H1 (cell line): ENCODE measurements at regions not wholly inside any gene's neighbourhood (a gene's known extent, or its start where the extent isn't known, plus 50 kb on each side); places are given as distances from the start of the nearest gene placed in this dataset.

ENCODE experiments used
- BRCA1 ChIP-seq: IDR thresholded peaks from 2 replicates; pipeline ENCODE4 v1.6.1; 2012; ENCODE audit warnings: low read depth, low read length, improper control_type of control experiment
- CBX5 ChIP-seq: fragments of 300-800, 300-1000 bp; sonication (generic); IDR thresholded peaks from 2 replicates; pipeline ENCODE4 v1.7.1; 2016; ENCODE audit warnings: antibody characterized with exemption, low read length, low read depth
- EGR1 ChIP-seq: IDR thresholded peaks from 2 replicates; pipeline ENCODE4 v1.6.1; 2011; ENCODE audit warnings: low read depth, low read length, borderline replicate concordance
- TF ChIP-seq, protein P1 (sequence below): fragments of 300-600 bp; sonication (generic); IDR thresholded peaks from 2 replicates; pipeline ENCODE4 v1.7.1; 2012; ENCODE audit warnings: low read length, moderate library complexity, mild to moderate bottlenecking, inconsistent platforms; ENCODE audit not compliant: insufficient replicate concordance
- TF ChIP-seq, protein P2 (sequence below), 3 experiments: IDR thresholded peaks; 1 replicate in 2 of 3; 2 replicates in 1 of 3; pipeline versions ENCODE4 v1.5.1 to v1.6.1; 2011; ENCODE audit warnings: low read length in 3 of 3, mild to moderate bottlenecking in 3 of 3, inconsistent platforms in 2 of 3, low read depth in 1 of 3, moderate library complexity in 1 of 3; ENCODE audit not compliant: insufficient read depth in 1 of 3; ENCODE audit errors: control extremely low read depth in 1 of 3
- TF ChIP-seq, protein P3 (sequence below): IDR thresholded peaks from 2 replicates; pipeline ENCODE4 v1.6.1; 2012; ENCODE audit warnings: low read length, inconsistent platforms

DNA sequence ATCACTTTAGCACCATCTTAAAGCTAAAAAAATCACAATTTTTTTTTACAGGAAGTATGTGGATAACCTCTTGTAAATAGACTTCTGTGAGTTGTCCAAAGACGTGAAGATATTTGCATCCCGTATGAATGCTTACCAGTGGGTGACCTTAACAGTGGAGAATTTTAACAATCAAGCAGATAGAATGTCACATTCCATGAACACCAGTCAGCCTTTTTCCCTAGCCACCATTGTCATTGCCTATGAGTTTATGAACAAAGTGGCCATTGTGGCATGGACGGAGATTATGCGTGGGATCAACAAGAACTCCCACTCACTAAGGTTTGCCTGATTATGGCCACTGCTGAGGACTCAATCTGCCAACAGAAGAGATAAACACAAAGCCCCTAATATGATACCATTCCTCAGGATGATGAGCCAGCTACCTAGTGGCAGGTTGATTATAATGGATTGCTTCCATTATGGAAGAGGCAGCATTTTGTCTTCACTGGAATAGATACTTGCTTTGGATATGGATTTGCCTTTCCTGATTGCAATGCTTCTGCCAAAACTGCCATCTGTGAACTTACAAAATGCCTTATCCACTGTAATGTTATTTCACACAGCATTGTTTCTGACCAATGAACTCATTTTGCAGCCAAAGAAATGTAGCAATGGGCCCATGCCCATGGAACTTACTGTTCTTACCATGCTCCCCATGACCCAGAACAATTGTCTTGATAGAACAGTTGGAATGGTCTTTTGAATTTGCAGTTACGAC, 830.9 kb upstream of the NDST4 start (continued):
- TF ChIP-seq, protein P1, sequence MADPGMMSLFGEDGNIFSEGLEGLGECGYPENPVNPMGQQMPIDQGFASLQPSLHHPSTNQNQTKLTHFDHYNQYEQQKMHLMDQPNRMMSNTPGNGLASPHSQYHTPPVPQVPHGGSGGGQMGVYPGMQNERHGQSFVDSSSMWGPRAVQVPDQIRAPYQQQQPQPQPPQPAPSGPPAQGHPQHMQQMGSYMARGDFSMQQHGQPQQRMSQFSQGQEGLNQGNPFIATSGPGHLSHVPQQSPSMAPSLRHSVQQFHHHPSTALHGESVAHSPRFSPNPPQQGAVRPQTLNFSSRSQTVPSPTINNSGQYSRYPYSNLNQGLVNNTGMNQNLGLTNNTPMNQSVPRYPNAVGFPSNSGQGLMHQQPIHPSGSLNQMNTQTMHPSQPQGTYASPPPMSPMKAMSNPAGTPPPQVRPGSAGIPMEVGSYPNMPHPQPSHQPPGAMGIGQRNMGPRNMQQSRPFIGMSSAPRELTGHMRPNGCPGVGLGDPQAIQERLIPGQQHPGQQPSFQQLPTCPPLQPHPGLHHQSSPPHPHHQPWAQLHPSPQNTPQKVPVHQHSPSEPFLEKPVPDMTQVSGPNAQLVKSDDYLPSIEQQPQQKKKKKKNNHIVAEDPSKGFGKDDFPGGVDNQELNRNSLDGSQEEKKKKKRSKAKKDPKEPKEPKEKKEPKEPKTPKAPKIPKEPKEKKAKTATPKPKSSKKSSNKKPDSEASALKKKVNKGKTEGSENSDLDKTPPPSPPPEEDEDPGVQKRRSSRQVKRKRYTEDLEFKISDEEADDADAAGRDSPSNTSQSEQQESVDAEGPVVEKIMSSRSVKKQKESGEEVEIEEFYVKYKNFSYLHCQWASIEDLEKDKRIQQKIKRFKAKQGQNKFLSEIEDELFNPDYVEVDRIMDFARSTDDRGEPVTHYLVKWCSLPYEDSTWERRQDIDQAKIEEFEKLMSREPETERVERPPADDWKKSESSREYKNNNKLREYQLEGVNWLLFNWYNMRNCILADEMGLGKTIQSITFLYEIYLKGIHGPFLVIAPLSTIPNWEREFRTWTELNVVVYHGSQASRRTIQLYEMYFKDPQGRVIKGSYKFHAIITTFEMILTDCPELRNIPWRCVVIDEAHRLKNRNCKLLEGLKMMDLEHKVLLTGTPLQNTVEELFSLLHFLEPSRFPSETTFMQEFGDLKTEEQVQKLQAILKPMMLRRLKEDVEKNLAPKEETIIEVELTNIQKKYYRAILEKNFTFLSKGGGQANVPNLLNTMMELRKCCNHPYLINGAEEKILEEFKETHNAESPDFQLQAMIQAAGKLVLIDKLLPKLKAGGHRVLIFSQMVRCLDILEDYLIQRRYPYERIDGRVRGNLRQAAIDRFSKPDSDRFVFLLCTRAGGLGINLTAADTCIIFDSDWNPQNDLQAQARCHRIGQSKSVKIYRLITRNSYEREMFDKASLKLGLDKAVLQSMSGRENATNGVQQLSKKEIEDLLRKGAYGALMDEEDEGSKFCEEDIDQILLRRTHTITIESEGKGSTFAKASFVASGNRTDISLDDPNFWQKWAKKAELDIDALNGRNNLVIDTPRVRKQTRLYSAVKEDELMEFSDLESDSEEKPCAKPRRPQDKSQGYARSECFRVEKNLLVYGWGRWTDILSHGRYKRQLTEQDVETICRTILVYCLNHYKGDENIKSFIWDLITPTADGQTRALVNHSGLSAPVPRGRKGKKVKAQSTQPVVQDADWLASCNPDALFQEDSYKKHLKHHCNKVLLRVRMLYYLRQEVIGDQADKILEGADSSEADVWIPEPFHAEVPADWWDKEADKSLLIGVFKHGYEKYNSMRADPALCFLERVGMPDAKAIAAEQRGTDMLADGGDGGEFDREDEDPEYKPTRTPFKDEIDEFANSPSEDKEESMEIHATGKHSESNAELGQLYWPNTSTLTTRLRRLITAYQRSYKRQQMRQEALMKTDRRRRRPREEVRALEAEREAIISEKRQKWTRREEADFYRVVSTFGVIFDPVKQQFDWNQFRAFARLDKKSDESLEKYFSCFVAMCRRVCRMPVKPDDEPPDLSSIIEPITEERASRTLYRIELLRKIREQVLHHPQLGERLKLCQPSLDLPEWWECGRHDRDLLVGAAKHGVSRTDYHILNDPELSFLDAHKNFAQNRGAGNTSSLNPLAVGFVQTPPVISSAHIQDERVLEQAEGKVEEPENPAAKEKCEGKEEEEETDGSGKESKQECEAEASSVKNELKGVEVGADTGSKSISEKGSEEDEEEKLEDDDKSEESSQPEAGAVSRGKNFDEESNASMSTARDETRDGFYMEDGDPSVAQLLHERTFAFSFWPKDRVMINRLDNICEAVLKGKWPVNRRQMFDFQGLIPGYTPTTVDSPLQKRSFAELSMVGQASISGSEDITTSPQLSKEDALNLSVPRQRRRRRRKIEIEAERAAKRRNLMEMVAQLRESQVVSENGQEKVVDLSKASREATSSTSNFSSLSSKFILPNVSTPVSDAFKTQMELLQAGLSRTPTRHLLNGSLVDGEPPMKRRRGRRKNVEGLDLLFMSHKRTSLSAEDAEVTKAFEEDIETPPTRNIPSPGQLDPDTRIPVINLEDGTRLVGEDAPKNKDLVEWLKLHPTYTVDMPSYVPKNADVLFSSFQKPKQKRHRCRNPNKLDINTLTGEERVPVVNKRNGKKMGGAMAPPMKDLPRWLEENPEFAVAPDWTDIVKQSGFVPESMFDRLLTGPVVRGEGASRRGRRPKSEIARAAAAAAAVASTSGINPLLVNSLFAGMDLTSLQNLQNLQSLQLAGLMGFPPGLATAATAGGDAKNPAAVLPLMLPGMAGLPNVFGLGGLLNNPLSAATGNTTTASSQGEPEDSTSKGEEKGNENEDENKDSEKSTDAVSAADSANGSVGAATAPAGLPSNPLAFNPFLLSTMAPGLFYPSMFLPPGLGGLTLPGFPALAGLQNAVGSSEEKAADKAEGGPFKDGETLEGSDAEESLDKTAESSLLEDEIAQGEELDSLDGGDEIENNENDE = no peak
- TF ChIP-seq, protein P2, sequence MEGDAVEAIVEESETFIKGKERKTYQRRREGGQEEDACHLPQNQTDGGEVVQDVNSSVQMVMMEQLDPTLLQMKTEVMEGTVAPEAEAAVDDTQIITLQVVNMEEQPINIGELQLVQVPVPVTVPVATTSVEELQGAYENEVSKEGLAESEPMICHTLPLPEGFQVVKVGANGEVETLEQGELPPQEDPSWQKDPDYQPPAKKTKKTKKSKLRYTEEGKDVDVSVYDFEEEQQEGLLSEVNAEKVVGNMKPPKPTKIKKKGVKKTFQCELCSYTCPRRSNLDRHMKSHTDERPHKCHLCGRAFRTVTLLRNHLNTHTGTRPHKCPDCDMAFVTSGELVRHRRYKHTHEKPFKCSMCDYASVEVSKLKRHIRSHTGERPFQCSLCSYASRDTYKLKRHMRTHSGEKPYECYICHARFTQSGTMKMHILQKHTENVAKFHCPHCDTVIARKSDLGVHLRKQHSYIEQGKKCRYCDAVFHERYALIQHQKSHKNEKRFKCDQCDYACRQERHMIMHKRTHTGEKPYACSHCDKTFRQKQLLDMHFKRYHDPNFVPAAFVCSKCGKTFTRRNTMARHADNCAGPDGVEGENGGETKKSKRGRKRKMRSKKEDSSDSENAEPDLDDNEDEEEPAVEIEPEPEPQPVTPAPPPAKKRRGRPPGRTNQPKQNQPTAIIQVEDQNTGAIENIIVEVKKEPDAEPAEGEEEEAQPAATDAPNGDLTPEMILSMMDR (IDR thresholded peaks at IDR 0.05; ENCODE audit: control extremely low read depth in 1 of 3, insufficient read depth in 1 of 3, low read depth in 1 of 3, low read length in 3 of 3) = no peak
- TF ChIP-seq CBX5 = no peak
- TF ChIP-seq, protein P3, sequence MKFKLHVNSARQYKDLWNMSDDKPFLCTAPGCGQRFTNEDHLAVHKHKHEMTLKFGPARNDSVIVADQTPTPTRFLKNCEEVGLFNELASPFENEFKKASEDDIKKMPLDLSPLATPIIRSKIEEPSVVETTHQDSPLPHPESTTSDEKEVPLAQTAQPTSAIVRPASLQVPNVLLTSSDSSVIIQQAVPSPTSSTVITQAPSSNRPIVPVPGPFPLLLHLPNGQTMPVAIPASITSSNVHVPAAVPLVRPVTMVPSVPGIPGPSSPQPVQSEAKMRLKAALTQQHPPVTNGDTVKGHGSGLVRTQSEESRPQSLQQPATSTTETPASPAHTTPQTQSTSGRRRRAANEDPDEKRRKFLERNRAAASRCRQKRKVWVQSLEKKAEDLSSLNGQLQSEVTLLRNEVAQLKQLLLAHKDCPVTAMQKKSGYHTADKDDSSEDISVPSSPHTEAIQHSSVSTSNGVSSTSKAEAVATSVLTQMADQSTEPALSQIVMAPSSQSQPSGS = no peak
- TF ChIP-seq EGR1 = no peak
- no peak for TF ChIP-seq BRCA1
